Mesenchymal stem cell (in vitro differentiated cells and primary cell): ENCODE measurements at regions not wholly inside any gene's neighbourhood (a gene's known extent, or its start where the extent isn't known, plus 50 kb on each side); places are given as distances from the start of the nearest gene placed in this dataset.

Experiments used
- DNase-seq: peaks from one replicate; pipeline ENCODE4 v3.0.0-alpha.2; 2013
- H2AFZ ChIP-seq: one replicate; pipeline ENCODE4 v1.6.1; 2013; ENCODE audit warnings: low read depth, mild to moderate bottlenecking, control low read depth, inconsistent platforms, low read length, moderate library complexity
- H2AK5ac ChIP-seq: 2 replicates; pipeline ENCODE4 v1.6.1; 2013; ENCODE audit warnings: low read length, moderate library complexity, mild to moderate bottlenecking, inconsistent platforms; ENCODE audit not compliant: severe bottlenecking
- H2BK120ac ChIP-seq: one replicate; pipeline ENCODE4 v1.6.1; 2013; ENCODE audit warnings: low read depth, mild to moderate bottlenecking, inconsistent platforms, low read length, moderate library complexity
- H2BK12ac ChIP-seq, 2 experiments: one replicate each; pipeline ENCODE4 v1.6.1; 2013; ENCODE audit warnings: inconsistent platforms in 2 of 2, low read length in 2 of 2, mild to moderate bottlenecking in 2 of 2, moderate library complexity in 2 of 2, control low read depth in 1 of 2
- H2BK15ac ChIP-seq: one replicate; pipeline ENCODE4 v1.6.1; 2013; ENCODE audit warnings: mild to moderate bottlenecking, low read depth, inconsistent platforms; ENCODE audit not compliant: poor library complexity, severe bottlenecking
- H2BK5ac ChIP-seq: 2 replicates; pipeline ENCODE4 v1.6.1; 2013; ENCODE audit warnings: low read depth, mild to moderate bottlenecking, low read length, control low read depth, inconsistent platforms; ENCODE audit not compliant: poor library complexity, severe bottlenecking
- H3K14ac ChIP-seq, 2 experiments: one replicate each; pipeline ENCODE4 v1.6.1; 2013; ENCODE audit warnings: inconsistent platforms in 2 of 2, low read length in 2 of 2, control low read depth in 1 of 2, mild to moderate bottlenecking in 1 of 2, moderate library complexity in 1 of 2
- H3K18ac ChIP-seq, 2 experiments: one replicate each; pipeline ENCODE4 v1.6.1; 2013; ENCODE audit warnings: inconsistent platforms in 2 of 2, low read length in 2 of 2, control low read depth in 1 of 2, low read depth in 1 of 2, mild to moderate bottlenecking in 1 of 2
- H3K23ac ChIP-seq, 2 experiments: one replicate each; pipeline ENCODE4 v1.6.1; 2013; ENCODE audit warnings: inconsistent platforms in 2 of 2, low read length in 2 of 2, mild to moderate bottlenecking in 2 of 2, moderate library complexity in 2 of 2, control low read depth in 1 of 2
- H3K27ac ChIP-seq: 2 replicates; pipeline ENCODE4 v1.5.1; 2013; ENCODE audit warnings: mild to moderate bottlenecking, moderate library complexity, low read length, control low read depth, inconsistent platforms; ENCODE audit not compliant: poor library complexity, severe bottlenecking
- H3K27me3 ChIP-seq, 2 experiments: 2 replicates each; pipeline versions ENCODE4 v1.6.1 to v1.7.0; 2013; ENCODE audit warnings: low read length in 2 of 2, mild to moderate bottlenecking in 2 of 2, moderate library complexity in 2 of 2, control low read depth in 1 of 2, inconsistent platforms in 1 of 2; ENCODE audit not compliant: control insufficient read depth in 1 of 2, insufficient read depth in 1 of 2
- H3K36me3 ChIP-seq, 2 experiments: 2 replicates each; pipeline versions ENCODE4 v1.6.1 to v1.7.0; 2013; ENCODE audit warnings: low read length in 2 of 2, control low read depth in 1 of 2, inconsistent platforms in 1 of 2, low read depth in 1 of 2, mild to moderate bottlenecking in 1 of 2; ENCODE audit not compliant: insufficient read depth in 2 of 2, control insufficient read depth in 1 of 2
- H3K4ac ChIP-seq, 2 experiments: one replicate each; pipeline ENCODE4 v1.6.1; 2013; ENCODE audit warnings: inconsistent platforms in 2 of 2, low read length in 2 of 2, mild to moderate bottlenecking in 2 of 2, moderate library complexity in 2 of 2, control low read depth in 1 of 2, low read depth in 1 of 2
- H3K4me1 ChIP-seq: 2 replicates; pipeline ENCODE4 v1.6.1; 2013; ENCODE audit warnings: low read depth, low read length, control low read depth; ENCODE audit not compliant: control insufficient read depth, insufficient read depth
- H3K4me2 ChIP-seq: 2 replicates; pipeline ENCODE4 v1.6.1; 2013; ENCODE audit warnings: low read length, mild to moderate bottlenecking, inconsistent platforms; ENCODE audit not compliant: poor library complexity, severe bottlenecking
- H3K4me3 ChIP-seq, 2 experiments: 2 replicates each; pipeline versions ENCODE4 v1.5.1 to v1.7.0; 2013; ENCODE audit warnings: low read length in 2 of 2, mild to moderate bottlenecking in 2 of 2, control low read depth in 1 of 2, low read depth in 1 of 2; ENCODE audit not compliant: insufficient read depth in 1 of 2
- H3K79me1 ChIP-seq: replicated peaks from 2 replicates; pipeline ENCODE4 v1.6.1; 2013; ENCODE audit warnings: mild to moderate bottlenecking, control low read depth, low read length, inconsistent platforms; ENCODE audit not compliant: poor library complexity, severe bottlenecking
- H3K9ac ChIP-seq: 2 replicates; pipeline ENCODE4 v1.7.0; 2013; ENCODE audit warnings: mild to moderate bottlenecking, low read length, moderate library complexity
- H3K9me3 ChIP-seq: 2 replicates; pipeline ENCODE4 v1.7.0; 2013; ENCODE audit warnings: mild to moderate bottlenecking, low read length; ENCODE audit not compliant: control insufficient read depth
- H4K8ac ChIP-seq: one replicate; pipeline ENCODE4 v1.6.1; 2013; ENCODE audit warnings: inconsistent platforms, mild to moderate bottlenecking, low read length, moderate library complexity
- H4K91ac ChIP-seq: one replicate; pipeline ENCODE4 v1.6.1; 2013; ENCODE audit warnings: mild to moderate bottlenecking, low read length, inconsistent platforms
- WGBS: methylation state at CpG from one replicate; pipeline ENCODE4 v1.1.7; 2013; ENCODE audit warnings: mixed read lengths; 5-methylcytosine and 5-hydroxymethylcytosine counted together

GRCh38 chr19:31832176-31832548 lies 482.9 kb upstream of the TSHZ3 start:
- no peak overlapping the region for H4K8ac ChIP-seq
- H4K91ac ChIP-seq, result no peak overlapping the region
- H3K4me2 ChIP-seq, result no peak overlapping the region
- H3K23ac ChIP-seq, result no peak overlapping the region
- H3K27me3 ChIP-seq, result no peaks in the 10 kb centered on the region
- H3K4me3 ChIP-seq, result no peak overlapping the region
- WGBS, result 90% methylated on average over 5 of the region's 5 CpGs
- H3K9me3 ChIP-seq, result peaks cover 21% of the 10 kb centered on the region
- no peak overlapping the region for H3K4ac ChIP-seq
- no peak overlapping the region for H2BK120ac ChIP-seq
- no peaks in the 10 kb centered on the region for H3K36me3 ChIP-seq
- no peak overlapping the region for H2AK5ac ChIP-seq
- no peak overlapping the region for H3K9ac ChIP-seq
- no peak overlapping the region for H3K14ac ChIP-seq
- no peak overlapping the region for H3K18ac ChIP-seq
- no peak for DNase-seq
- H2AFZ ChIP-seq, result no peak overlapping the region
- no peaks in the 10 kb centered on the region for H3K79me1 ChIP-seq
- H3K4me1 ChIP-seq, result no peaks in the 10 kb centered on the region
- no peak overlapping the region for H3K27ac ChIP-seq
- H2BK15ac ChIP-seq, result no peak overlapping the region
- no peak overlapping the region for H2BK5ac ChIP-seq
- no peak overlapping the region for H2BK12ac ChIP-seq

GRCh38 chr19:31834070-31834469 lies 484.8 kb upstream of the TSHZ3 start:
- no peak overlapping the region for H3K4me2 ChIP-seq
- no peaks in the 10 kb centered on the region for H3K27me3 ChIP-seq
- H2BK12ac ChIP-seq, result no peak overlapping the region
- no peak overlapping the region for H3K23ac ChIP-seq
- no peak overlapping the region for H3K4me3 ChIP-seq
- no peak overlapping the region for H4K8ac ChIP-seq
- no peak overlapping the region for H3K4ac ChIP-seq
- H3K9ac ChIP-seq, result no peak overlapping the region
- H3K27ac ChIP-seq, result no peak overlapping the region
- H2BK120ac ChIP-seq, result no peak overlapping the region
- H4K91ac ChIP-seq, result no peak overlapping the region
- no peaks in the 10 kb centered on the region for H3K4me1 ChIP-seq
- no peak for DNase-seq
- H3K36me3 ChIP-seq, result no peaks in the 10 kb centered on the region
- no peak overlapping the region for H2BK15ac ChIP-seq
- H3K9me3 ChIP-seq, result peaks cover 21% of the 10 kb centered on the region
- no peak overlapping the region for H2AFZ ChIP-seq
- no peak overlapping the region for H2BK5ac ChIP-seq
- H3K14ac ChIP-seq, result no peak overlapping the region
- H3K18ac ChIP-seq, result no peak overlapping the region
- no peaks in the 10 kb centered on the region for H3K79me1 ChIP-seq
- H2AK5ac ChIP-seq, result no peak overlapping the region

DNA sequence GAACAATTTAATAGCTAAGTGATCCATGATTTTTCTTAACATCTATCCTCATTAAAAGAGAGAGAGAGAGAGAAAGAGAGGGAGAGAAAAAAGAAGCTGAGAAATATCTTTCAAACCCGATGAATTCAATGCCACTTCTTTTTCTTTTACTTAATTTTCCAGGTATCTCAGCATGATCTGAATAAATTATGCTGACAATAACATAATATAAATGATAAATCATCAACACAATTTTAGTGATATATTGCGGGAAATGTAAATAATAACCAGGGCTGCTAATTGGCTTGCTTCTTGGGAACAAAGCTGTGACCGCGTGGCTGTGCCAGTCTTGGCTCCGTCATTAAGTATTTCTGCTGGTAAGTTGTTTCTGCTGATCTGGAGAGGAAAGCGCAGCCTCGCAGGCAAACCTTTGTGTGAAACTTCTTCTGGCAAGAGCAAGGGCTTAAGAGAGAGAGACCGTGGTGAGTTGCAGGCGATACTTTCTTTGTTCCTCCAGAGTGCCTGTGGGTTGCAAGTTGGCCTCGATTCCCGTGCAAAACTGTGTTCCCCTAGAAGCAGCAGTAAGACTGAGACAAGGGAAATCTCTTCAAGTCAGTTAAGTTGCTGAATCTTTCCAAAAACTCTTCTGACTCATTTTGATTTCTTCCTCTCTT lies 489.1 kb upstream of the TSHZ3 start:
- Histone ChIP-seq H4K8ac (no peak overlapping the region), H3K9me3 (peaks cover 40% of the 10 kb centered on the region), H3K27ac (no peak overlapping the region), H3K27me3 (no peaks in the 10 kb centered on the region), H2BK5ac (no peak overlapping the region), H3K4ac (no peak overlapping the region), H3K4me2 (no peak overlapping the region), H2BK15ac (no peak overlapping the region), H2AFZ (no peak overlapping the region), H3K18ac (no peak overlapping the region), H2BK12ac (no peak overlapping the region), H3K4me3 (no peak overlapping the region), H3K79me1 (no peaks in the 10 kb centered on the region), H2AK5ac (no peak overlapping the region), H3K9ac (no peak overlapping the region), H3K4me1 (no peaks in the 10 kb centered on the region), H3K36me3 (no peaks in the 10 kb centered on the region), H4K91ac (no peak overlapping the region), H3K23ac (no peak overlapping the region), H3K14ac (no peak overlapping the region), H2BK120ac (no peak overlapping the region)
- 71% methylated on average over 10 of the region's 11 CpGs for WGBS
- DNase-seq, result no peak

GRCh38 chr19:31840371-31840770 lies 491.1 kb upstream of the TSHZ3 start:
- H3K27me3 ChIP-seq, result no peaks in the 10 kb centered on the region
- H3K27ac ChIP-seq, result no peak overlapping the region
- no peak overlapping the region for H3K18ac ChIP-seq
- no peak overlapping the region for H3K23ac ChIP-seq
- H3K4ac ChIP-seq, result no peak overlapping the region
- H4K8ac ChIP-seq, result no peak overlapping the region
- H2AK5ac ChIP-seq, result no peak overlapping the region
- no peak overlapping the region for H3K4me3 ChIP-seq
- no peaks in the 10 kb centered on the region for H3K4me1 ChIP-seq
- no peak overlapping the region for H4K91ac ChIP-seq
- H3K79me1 ChIP-seq, result no peaks in the 10 kb centered on the region
- H2BK15ac ChIP-seq, result no peak overlapping the region
- H3K9ac ChIP-seq, result no peak overlapping the region
- no peak overlapping the region for H2BK5ac ChIP-seq
- H3K4me2 ChIP-seq, result no peak overlapping the region
- DNase-seq, result no peak
- peaks cover 34% of the 10 kb centered on the region for H3K9me3 ChIP-seq
- WGBS, result 97% methylated on average over 2 of the region's 2 CpGs
- H3K14ac ChIP-seq, result no peak overlapping the region
- no peak overlapping the region for H2BK12ac ChIP-seq
- no peak overlapping the region for H2AFZ ChIP-seq
- H2BK120ac ChIP-seq, result no peak overlapping the region
- H3K36me3 ChIP-seq, result no peaks in the 10 kb centered on the region
